Stimulated activated CD4-positive, alpha-beta T cell treated with anti-CD3 and anti-CD28 coated beads, Interleukin-1b, Interleukin-23, amount 100 ng/mL, for 24 hours (primary cell): ENCODE measurements at regions not wholly inside any gene's neighbourhood (a gene's known extent, or its start where the extent isn't known, plus 50 kb on each side); places are given as distances from the start of the nearest gene placed in this dataset.
"Not testable (repeated sequence)": the region's sequence is repeated elsewhere in the genome, so short reads cannot be mapped to it uniquely, and the experiment has no call there.

Experiments used
- DNase-seq, 4 experiments: peaks; one replicate each; pipeline ENCODE4 v3.0.0-alpha.2; 2020; ENCODE audit warnings: low read depth in 4 of 4, low spot score in 1 of 4

DNA sequence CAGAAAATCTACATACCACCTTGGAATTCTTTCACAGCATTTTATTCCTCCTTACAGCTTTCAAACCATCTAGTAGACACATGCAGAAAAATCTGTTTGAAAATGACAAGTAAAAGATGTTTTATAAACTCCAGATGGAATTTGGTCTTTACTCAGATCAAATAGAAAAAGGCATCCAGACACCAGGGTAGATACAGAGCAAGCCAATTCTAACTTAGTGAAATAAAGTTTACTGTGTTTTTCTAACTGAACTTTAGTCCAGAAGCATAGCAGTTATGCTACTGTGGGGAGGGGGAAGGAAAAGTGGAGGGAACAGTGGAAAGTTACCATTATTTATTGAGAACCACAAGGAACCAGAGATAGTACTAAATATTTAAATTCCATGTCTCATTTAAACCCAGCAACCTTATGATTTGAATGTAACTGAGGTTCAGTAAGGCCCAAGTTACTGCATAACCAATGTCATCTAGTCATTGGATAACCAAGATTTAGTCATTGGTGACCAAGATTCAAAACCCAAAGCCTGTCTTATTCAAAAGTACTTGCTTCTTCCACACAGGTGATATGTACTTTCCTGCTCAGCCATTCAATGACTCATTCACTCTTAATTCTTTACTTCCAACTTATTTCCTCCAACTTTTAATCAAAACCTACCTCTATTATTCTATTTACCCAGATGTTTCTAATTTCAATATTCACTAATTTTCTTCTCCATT, 57.7 kb downstream of the RAD51AP2 start:
- DNase-seq, result no peak

DNA sequence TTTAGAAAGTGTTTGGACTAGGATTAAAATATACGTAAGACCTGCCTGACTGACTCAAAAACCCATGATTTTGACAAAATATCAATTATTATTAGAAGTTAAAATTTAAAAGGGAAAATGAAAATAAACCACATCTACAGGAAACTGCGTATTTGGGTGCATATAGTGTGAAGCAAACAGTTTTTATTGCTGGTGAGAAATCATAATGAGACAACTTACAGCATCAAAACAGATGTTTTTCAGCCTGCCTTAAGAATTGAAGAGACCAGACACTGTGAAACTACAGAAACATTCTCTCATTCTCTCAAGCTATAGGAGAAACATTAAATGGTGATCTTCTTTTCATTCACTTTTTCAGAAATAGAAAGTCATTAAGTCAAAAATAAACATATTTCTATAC, 62.9 kb downstream of the RAD51AP2 start:
- DNase-seq, result no peak

DNA sequence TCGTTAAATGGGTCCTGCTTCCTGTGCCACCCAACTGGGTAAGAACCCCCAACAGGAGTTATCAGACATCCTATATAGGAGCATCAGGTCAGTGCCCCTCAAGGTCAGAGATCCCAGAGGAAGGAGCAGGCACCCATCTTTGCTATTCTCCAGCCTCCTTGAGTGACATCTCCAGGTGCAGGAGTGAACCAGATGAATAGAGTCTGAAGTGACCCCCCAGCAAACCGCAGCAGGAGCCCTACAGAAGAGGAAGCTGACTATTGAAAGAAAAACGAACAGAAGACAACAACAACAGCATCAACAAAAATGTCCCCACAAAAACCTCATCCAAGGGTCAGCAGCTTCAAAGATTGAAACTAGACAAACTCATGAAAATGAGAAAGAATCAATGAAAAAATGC, 72.0 kb downstream of the RAD51AP2 start:
- not testable (repeated sequence) for DNase-seq

DNA sequence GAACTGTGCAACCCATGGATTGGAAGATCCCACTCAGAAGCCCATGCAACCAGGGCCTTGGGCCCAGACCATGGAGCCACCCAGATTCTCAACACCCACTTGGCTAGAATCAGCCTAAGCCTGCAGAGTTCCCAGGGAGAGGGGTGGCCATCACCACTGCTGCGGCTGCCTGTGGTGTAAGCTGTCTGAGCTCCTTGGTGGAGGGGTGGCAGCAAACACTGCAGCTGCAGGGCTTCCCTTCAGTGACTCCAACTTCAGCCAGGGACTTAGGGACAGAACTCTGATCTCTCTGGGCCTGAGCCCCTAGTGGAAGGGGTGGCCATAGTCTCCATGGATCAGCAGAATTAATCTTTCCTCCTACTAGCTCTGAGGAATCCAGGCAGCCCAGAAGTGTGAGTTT, 72.5 kb downstream of the RAD51AP2 start:
- DNase-seq, result no peak

DNA sequence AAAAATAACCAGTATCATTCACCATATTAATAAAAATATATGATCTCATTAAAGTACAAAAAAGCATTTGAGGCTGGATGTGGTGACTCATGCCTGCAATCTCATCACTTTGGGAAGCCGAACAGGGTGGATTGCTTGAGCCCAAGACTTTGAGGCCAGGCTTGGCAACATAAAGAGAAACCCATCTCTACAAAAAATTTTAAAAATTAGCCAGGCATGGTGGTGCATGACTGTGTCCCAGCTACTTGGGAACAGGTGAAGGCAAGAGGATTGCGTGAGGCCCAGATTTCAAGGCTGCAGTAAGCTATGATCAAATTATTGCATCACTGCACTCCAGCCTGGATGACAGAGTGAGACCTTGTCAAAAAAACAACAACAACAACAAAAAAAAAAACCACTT, 75.9 kb downstream of the RAD51AP2 start:
- DNase-seq, result no peak

DNA sequence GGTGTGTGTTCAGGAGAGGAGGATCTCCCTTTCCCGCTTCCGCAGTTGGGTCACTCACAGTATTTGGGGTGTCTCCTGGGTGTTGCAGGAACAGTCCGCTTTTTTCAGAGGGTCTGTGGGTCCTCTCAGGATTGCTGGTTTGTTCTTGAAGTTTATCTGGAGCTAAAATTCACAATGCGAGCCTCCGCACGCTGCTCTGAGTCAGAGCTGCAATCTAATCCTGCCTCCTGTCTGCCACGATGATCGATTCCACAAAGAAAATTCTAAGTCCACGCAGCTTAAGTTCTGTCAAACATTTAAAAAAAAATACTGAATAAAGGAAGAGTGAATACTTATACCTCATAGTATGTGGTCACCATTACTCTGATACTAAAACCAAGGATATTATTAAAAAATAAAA, 76.5 kb downstream of the RAD51AP2 start:
- no peak for DNase-seq

DNA sequence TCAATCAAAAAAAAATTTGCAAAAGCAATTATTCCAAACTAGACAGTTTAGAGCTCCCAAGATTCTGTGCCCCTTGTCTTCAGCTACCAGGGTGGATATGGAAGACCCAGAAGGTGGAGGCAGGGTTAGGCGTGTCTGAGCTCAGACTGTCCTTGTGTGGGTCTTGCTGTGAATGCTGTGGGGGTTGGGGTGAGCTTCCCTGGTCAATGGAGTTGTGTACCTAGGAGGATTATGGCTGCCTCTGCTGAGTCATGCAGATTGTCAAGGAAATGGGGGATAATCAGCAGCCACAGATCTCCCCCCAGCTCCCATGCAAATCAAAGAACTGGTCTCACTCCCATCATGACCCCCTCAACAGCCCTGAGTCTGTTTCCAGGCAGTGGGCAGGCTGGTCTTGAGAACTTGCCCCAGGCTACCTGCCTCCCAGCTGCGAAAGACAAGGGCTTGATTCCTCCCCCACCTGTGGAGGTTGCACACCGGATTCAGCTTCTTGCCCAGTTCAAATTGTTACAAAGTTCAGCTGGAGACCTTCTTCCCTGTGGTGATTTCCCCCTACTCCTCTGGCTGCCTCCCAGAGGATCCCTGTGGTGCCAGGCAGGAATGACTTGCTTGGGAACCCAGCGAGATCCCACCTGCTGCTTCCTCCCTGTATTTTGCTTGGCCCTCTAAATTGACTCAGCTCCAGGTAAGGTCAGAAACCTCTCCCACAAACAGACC, 77.0 kb downstream of the RAD51AP2 start:
- DNase-seq, result no peak

DNA sequence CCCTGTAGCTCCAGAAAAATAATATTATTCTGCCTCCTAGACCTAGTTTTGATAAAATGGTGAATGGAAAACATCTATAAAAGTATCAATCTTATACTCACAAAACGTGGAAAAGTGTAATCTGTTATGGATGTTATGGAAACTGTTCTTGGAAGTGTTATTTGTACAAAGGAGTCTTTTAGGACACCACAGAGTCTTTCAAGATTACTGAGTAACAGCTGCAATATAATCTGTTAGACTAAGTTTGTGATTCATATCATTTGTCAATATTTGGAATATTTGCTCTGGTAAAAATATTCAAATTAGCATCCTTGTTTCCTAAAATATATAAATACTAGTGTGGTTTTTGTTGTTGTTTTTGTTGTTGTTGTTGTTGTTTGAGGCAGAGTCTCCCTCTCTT, 87.9 kb downstream of the RAD51AP2 start:
- no peak for DNase-seq

DNA sequence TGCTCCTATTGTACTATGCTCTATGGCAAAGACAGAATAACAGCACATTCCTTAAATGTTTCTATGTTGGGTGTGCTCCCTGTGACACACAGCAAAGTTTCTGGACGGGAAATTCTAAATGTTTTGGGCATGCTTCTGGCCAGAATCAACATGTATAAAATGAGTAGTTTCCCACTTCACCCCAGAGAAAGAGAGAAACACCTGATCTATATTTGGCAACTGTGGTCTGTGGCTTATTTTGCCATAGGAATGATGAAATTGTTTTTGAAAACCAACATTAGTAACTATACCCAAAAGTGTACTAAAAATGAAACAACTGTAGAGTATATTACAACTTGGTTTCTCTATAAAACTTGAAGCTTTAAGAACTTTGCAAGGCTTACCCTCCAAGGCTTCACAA, 89.1 kb downstream of the RAD51AP2 start:
- no peak for DNase-seq

DNA sequence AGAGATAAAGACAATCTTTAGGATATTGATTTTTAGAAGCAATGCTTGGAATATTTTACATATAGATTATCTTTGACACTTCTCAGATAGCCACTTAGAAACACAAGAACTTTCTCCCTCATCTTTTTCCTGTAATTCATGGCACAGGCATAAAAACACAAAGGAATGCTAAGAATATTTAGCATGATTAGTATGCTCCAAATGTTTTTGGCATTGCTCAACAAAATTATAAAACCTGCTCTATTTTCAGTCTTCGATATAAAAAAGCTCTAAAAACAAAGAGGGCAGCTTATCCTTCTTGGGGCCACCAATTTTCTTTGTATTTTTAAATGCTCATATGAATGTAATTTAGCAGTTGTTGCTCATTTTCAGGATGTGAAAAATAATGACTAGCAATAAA, 90.8 kb downstream of the RAD51AP2 start:
- no peak for DNase-seq

DNA sequence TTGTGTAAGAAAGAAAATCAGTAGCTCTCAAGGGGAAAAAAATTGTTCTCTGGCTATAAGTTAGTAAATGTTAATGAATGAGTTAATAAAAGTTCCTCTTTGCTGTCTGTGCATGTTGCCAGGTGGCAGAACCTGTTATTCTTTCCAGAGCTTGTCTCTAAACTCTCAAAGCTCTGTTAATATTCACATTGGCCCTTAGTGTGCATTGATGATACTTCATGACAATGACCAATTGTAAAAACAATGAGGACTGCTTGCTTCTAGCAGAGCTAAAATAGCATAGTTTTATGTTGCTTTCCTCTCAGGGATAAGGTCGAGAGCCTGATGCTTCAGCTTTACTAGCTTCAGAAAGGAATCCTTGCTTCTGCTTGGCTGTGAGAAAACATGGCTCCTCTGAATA, 91.5 kb downstream of the RAD51AP2 start:
- DNase-seq, result no peak

DNA sequence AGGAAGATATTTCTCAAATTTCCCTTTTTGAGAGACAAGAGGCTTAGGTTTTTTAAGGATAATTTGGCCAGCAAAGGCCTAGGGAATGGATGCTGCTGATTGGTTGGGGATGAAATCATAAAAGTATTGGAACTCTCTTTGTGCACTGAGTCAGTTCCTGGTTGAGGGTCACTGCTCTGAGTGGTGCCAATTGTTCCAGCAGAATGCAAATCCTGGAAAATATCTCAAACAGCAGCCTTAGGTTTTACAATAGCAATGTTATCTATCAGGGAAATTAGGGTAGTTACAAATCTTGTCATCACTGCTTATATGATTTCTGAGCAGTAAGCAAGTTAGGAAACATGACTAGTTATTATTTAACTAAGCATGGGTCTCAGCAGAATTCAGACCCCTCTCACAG, 96.2 kb downstream of the RAD51AP2 start:
- DNase-seq, result no peak

DNA sequence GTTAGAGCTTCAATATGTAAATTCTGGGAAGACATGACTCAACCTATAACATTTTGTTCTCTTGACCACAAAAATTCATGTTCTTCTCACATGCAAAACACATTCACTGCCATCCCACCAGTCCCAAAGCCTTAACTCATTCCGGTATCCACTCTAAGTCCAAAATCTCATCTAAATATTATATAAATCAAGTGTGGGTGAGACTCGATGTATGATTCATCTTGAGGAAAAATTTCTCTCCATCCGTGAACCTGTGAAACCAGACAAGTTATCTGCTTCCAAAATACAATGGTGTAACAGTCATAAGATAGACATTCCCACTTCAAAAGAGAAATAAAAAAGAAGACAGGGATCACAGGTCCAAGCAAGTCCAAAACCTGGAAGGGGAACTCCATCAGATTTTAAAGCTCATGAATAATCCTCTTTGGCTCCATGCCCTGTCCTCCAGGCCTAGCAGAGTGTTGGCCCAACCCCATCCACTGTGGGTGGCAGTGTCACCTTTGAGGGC, 101.3 kb downstream of the RAD51AP2 start:
- DNase-seq, result no peak

DNA sequence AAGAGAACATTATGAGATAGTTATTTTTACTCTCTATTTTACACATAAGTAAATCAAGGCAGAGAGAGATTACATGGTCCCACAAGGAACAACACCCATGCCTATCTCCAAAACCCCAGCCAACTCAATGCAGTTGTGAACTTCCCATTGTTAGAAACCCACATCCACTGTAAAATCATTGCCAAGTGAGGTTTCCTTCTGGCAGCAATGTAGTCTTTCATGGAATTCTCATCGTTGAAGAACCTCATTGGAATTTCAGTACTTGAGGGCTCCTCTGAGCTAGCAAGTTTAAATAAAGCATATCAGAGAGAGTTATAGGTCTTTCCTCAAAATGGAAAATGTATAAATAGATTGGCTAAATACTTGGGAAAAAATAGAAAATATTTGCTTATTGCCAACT, 105.2 kb downstream of the RAD51AP2 start:
- DNase-seq, result no peak

DNA sequence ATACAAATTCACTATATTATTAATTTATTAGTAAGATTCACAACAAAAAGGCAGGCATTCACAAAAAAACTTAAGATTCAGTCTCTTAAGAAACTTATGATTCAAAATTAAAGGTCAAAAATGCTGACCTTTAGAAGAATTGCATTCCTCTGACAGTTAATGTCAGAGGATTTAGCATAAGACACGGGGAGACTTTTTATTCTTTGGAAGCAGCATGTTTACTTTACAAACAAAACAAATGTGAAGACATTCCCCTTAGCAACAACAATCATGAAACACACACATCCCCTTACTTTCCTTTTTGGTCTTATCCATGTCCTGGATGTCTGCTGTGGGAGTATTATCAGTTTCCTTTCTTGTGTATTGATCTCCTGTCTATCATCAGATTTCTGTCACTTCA, 117.1 kb downstream of the RAD51AP2 start:
- no peak for DNase-seq

DNA sequence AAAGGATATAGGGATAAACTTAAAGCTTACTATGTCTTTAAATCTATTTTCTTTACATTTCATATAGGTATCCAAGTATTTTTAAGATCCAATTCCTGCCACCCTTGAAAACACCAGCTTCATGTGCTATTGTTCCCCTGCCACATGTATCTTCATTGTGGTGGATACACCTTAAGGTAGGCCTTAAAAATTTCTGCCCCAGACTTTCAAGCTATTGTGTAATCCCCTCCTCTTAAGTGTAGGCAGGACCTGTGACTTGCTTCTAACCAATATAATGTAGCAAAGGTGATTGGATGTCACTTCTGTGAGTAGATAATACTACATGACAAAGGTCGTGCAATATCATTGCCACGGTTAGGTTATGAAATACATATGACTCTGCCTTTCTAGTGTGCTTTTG, 119.5 kb downstream of the RAD51AP2 start:
- DNase-seq, result no peak

DNA sequence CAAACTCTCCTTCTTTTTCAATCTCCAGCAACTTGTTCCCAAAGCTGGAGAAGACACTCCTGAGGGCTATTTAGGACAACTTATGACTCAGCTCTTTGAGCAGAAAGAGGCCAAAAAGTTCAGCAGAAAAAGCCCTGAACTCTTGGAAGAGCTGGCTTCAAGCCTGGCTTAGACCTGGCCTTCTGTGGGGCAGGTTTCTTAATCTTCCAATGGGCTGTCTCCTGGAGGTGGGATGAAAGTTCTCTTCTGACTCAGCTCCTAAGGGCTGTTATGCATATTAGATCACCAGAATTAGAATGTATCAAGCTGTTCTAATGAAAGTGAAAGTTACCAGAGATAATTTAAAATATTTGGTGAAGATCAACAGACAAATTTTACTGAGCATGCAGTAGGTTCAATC, 129.4 kb downstream of the RAD51AP2 start:
- no peak for DNase-seq

DNA sequence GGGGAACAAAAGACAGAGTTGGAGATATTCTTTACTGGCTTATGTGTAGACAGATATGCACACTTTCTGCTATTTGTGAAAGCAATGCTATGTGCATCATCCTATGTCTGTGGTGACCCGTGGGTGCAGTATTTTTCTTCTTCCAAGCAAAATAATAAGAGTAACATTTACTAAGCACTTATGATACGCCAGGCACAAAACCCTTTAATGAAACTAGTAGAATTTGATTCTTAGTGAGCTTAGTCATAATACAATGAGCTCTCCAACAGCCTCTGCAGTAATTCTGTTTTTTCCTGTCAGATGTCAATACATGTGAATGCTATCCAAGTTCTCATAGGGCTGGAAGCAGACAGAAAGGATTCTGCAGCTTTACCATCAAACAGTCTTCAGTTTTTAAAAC, 130.6 kb downstream of the RAD51AP2 start:
- DNase-seq, result no peak

DNA sequence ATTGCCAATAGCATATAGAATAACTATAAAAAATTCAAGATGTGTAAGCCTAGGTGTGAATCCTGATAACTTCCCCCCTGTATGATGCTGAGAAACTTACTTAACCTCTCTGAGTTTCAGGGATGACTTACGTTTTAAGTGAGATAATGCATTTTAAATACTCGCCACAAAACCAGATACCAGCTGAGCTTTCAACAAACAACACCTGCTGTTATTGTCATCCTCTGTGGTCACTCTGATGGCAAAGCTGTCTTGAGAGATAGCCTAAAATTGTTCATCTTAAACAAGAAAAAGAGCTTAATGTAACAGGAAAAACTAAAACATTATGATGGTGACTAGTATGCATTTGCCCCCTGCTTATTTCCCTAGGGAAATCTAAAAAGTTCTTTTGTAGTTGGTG, 131.5 kb downstream of the RAD51AP2 start:
- DNase-seq, result no peak

DNA sequence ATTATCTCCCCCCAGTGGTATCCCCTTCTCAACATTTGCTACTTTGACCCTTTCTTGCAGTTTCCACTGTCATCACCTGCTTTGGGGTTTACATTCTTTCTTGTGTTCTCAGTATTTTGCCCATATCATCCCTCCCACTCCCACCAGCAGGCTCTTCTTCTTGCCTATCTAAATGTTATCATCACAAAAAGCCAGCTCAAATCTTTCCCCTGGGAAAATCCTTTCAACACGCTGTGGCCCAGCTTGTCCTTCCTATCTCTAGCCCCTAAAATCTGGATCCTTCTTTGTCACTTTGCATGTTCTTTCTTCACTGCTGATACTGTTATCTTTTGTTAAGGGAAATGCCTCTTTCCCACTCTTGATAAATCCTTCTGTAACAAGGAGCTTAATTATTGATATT, 138.2 kb downstream of the RAD51AP2 start:
- no peak for DNase-seq

DNA sequence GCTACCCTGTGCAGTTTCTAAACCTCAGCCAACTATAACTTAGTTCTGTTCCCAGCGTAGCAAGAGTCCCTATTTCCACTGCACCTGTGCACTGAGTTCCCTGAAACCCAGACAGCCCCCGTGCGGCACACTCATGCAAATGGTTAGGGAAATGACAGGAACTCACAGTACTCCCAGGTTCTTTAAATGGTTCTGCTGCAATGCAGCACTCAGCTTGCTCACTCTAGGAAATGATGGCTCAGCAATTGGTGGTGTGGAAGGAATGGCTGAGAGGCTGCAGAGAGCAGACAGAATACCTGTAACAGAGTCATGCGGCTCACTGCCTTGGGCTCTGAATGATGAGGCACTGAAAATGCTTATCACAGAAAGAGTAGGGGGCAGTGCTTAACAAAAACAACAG, 143.0 kb downstream of the RAD51AP2 start:
- no peak for DNase-seq

DNA sequence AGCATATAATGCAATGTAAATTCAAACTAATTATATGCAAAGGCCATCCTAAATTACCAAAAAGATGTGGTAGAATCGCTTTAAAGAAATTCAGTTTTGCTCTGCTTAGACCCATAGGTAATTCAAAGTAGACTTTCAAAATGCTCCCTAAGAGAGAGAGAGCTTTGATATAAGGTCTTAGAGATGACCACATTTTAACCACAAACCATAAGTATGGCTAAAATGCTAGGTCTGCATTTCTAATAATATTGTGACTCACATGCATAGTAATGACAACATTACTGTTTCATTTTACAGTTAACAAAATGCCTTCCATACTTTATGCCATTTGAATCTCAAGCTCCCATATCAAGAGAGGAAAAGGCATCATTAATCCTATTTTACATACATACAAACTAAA, 144.5 kb downstream of the RAD51AP2 start:
- no peak for DNase-seq

DNA sequence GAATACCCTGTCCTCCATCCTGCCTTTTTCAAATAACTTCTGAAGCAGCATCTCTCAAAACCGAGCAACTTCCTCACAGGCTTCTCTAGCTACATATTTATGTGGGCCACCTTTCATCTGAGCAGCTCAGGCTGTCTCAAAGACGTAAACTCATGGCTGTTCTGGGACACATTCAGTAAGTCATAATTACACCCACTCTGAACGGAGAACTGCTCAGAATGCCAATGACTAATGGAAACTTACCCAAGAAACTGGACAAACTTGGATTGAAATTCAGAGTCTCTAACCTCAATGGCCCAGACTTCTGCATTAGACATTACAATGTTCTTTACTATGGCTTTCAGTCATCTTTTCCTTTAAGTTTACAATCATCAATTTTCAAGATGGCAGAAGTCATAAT, 145.2 kb downstream of the RAD51AP2 start:
- DNase-seq, result no peak
